ENCODE measurements at regions not wholly inside any gene's neighbourhood (a gene's known extent, or its start where the extent isn't known, plus 50 kb on each side); places are given as distances from the start of the nearest gene placed in this dataset.

DNA sequence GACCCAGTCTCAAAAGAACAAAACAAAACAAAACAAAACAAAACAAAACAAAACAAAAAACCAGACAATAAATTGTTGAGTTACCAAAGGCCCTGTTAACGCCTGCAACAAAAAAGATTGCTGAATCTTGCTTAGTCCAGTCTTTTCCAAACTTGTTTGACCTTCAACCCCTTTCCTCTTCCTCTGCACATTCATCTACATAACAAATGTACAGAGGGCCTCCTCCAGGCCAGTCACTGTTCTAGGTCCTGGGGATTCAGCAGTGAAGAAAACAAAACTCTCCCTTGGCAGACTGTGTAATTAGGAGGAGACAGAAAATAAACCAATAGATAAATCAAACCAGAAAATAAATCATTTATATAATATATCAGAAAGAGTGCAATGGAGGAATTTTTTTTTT lies 294.0 kb upstream of the ADGRL2 start:
- TF ChIP-seq, protein P1, sequence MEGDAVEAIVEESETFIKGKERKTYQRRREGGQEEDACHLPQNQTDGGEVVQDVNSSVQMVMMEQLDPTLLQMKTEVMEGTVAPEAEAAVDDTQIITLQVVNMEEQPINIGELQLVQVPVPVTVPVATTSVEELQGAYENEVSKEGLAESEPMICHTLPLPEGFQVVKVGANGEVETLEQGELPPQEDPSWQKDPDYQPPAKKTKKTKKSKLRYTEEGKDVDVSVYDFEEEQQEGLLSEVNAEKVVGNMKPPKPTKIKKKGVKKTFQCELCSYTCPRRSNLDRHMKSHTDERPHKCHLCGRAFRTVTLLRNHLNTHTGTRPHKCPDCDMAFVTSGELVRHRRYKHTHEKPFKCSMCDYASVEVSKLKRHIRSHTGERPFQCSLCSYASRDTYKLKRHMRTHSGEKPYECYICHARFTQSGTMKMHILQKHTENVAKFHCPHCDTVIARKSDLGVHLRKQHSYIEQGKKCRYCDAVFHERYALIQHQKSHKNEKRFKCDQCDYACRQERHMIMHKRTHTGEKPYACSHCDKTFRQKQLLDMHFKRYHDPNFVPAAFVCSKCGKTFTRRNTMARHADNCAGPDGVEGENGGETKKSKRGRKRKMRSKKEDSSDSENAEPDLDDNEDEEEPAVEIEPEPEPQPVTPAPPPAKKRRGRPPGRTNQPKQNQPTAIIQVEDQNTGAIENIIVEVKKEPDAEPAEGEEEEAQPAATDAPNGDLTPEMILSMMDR (IDR thresholded peaks at IDR 0.05): no peak
- no peak for TF ChIP-seq POLR2AphosphoS5 (IDR thresholded peaks at IDR 0.05; ENCODE audit: low read depth, low read length)
- TF ChIP-seq, protein P2, sequence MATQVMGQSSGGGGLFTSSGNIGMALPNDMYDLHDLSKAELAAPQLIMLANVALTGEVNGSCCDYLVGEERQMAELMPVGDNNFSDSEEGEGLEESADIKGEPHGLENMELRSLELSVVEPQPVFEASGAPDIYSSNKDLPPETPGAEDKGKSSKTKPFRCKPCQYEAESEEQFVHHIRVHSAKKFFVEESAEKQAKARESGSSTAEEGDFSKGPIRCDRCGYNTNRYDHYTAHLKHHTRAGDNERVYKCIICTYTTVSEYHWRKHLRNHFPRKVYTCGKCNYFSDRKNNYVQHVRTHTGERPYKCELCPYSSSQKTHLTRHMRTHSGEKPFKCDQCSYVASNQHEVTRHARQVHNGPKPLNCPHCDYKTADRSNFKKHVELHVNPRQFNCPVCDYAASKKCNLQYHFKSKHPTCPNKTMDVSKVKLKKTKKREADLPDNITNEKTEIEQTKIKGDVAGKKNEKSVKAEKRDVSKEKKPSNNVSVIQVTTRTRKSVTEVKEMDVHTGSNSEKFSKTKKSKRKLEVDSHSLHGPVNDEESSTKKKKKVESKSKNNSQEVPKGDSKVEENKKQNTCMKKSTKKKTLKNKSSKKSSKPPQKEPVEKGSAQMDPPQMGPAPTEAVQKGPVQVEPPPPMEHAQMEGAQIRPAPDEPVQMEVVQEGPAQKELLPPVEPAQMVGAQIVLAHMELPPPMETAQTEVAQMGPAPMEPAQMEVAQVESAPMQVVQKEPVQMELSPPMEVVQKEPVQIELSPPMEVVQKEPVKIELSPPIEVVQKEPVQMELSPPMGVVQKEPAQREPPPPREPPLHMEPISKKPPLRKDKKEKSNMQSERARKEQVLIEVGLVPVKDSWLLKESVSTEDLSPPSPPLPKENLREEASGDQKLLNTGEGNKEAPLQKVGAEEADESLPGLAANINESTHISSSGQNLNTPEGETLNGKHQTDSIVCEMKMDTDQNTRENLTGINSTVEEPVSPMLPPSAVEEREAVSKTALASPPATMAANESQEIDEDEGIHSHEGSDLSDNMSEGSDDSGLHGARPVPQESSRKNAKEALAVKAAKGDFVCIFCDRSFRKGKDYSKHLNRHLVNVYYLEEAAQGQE (IDR thresholded peaks at IDR 0.05; ENCODE audit: insufficient read depth in 1 of 2, low read depth in 2 of 2, low read length in 1 of 2): no peak
- no peak for TF ChIP-seq SIN3A (IDR thresholded peaks at IDR 0.05; ENCODE audit: borderline replicate concordance, insufficient read depth, low read depth, low read length)

Data from Panc1 (cell line).